AG04449 (cell line): ENCODE measurements at regions not wholly inside any gene's neighbourhood (a gene's known extent, or its start where the extent isn't known, plus 50 kb on each side); places are given as distances from the start of the nearest gene placed in this dataset.

ENCODE experiments used
- CTCF ChIA-PET: fragments of 350-600 bp; formaldehyde crosslinking; extraction: SDS; loops from one replicate; lab custom pipeline; 2021; ENCODE audit warnings: antibody characterized with exemption; lab: Yijun Ruan, JAX
- POLR2A ChIA-PET: fragments of 400-600, 350-600 bp; formaldehyde crosslinking; extraction: SDS; loops from one replicate; lab custom pipeline; 2020; ENCODE audit warnings: antibody characterized with exemption, inconsistent platforms; lab: Yijun Ruan, JAX
- DNase-seq: peaks from one replicate; pipeline ENCODE4 v3.0.0-alpha.2; 2010; ENCODE audit warnings: low read depth, low spot score
- H3K4me3 ChIP-seq: 2 replicates; pipeline ENCODE4 v1.5.1; 2011; ENCODE audit warnings: low read depth, mild to moderate bottlenecking, control low read depth, low read length
- CTCF ChIP-seq: IDR thresholded peaks from one replicate; pipeline ENCODE4 v1.5.1; 2011; ENCODE audit warnings: mild to moderate bottlenecking, moderate library complexity, low read length, control low read depth, inconsistent platforms; ENCODE audit not compliant: insufficient read depth; ENCODE audit errors: missing control alignments

- ChIA-PET POLR2A (interaction anchor here (0.7 kb wide), 1 partner anchor 635 kb away, joined by 3 read pairs; no protein-coding TSS in a partner anchor), CTCF (no interaction called here)
- no peak overlapping the region for H3K4me3 ChIP-seq
- DNase-seq: no peak
- TF ChIP-seq CTCF: no peak
Observed at GRCh38 chr5:67393211-67393610, 196.6 kb upstream of the CD180 start.

- CTCF ChIA-PET: interaction anchor here (1.3 kb wide), 1 partner anchor 145 kb away, joined by 5 read pairs; no protein-coding TSS in a partner anchor
- no peak for TF ChIP-seq CTCF
- no peak for DNase-seq
- POLR2A ChIA-PET: no interaction called here
- H3K4me3 ChIP-seq: no peak overlapping the region
Observed at GRCh38 chr5:67390935-67391334, 194.3 kb upstream of the CD180 start.

GRCh38 chr5:67383451-67383850 is 186.9 kb upstream of the CD180 start:
- DNase-seq: no peak
- ChIA-PET POLR2A (no interaction called here), CTCF (no interaction called here)
- no peak overlapping the region for H3K4me3 ChIP-seq
- no peak for TF ChIP-seq CTCF

GRCh38 chr5:67381236-67381880 is 184.8 kb upstream of the CD180 start:
- no peak overlapping the region for H3K4me3 ChIP-seq
- DNase-seq: no peak
- ChIA-PET CTCF (no interaction called here), POLR2A (no interaction called here)
- no peak for TF ChIP-seq CTCF

- ChIA-PET POLR2A (no interaction called here), CTCF (no interaction called here)
- no peak for DNase-seq
- no peak overlapping the region for H3K4me3 ChIP-seq
- TF ChIP-seq CTCF: no peak
Observed at GRCh38 chr5:67380431-67380830, 183.8 kb upstream of the CD180 start.

GRCh38 chr5:67379753-67380152 is 183.2 kb upstream of the CD180 start:
- ChIA-PET CTCF (no interaction called here), POLR2A (no interaction called here)
- DNase-seq: no peak
- no peak for TF ChIP-seq CTCF
- H3K4me3 ChIP-seq: no peak overlapping the region
